ENCODE measurements at regions not wholly inside any gene's neighbourhood (a gene's known extent, or its start where the extent isn't known, plus 50 kb on each side); places are given as distances from the start of the nearest gene placed in this dataset.

- no peak overlapping the region for H4K8ac ChIP-seq (ENCODE audit: low read depth in 2 of 2, low read length in 2 of 2)
- H3K9ac ChIP-seq (ENCODE audit: low read depth, low read length) = no peak overlapping the region
- dilution Hi-C loops (cut with HindIII; ENCODE audit: low sequenced_read_pairs, unreplicated experiment) (no loop called here), intact Hi-C loops (cut with micrococcal nuclease) (no loop called here), in situ Hi-C loops (cut with MboI; ENCODE audit: low sequenced_read_pairs) (no loop called here)
- H3K14ac ChIP-seq (replicated peaks; ENCODE audit: low read depth, low read length) = no peak overlapping the region
- no peak overlapping the region for H4K91ac ChIP-seq (ENCODE audit: insufficient read depth, low read depth, low read length)
- H3K4me3 ChIP-seq (ENCODE audit: insufficient read depth, low read depth, low read length) = no peak overlapping the region
- H3K36me3 ChIP-seq (ENCODE audit: control insufficient read depth, insufficient read depth, low read length) = no peaks in the 10 kb centered on the region
- ChIA-PET CTCF (no interaction called here), POLR2A (ENCODE audit: unreplicated experiment) (no interaction called here)
- H2BK15ac ChIP-seq (ENCODE audit: low read depth, low read length) = no peak overlapping the region
- H3K4me2 ChIP-seq (ENCODE audit: low read depth, low read length) = no peak overlapping the region
- H4K20me1 ChIP-seq (ENCODE audit: insufficient read depth, low read length) = no peaks in the 10 kb centered on the region
- no peaks in the 10 kb centered on the region for H3K27me3 ChIP-seq (ENCODE audit: control insufficient read depth, insufficient read depth, low read length)
- no peaks in the 10 kb centered on the region for H3K9me3 ChIP-seq (ENCODE audit: control insufficient read depth, insufficient read depth, low read length)
- no CpG with 5 or more reads among the region's 6 CpGs for WGBS, 2 experiments (ENCODE audit: extremely low coverage in 2 of 2, insufficient read length in 1 of 2)
- H3K27ac ChIP-seq (ENCODE audit: insufficient read depth, low read length) = no peak overlapping the region
- no peak overlapping the region for H3K18ac ChIP-seq (ENCODE audit: low read depth, low read length)
- TF ChIP-seq CEBPB (IDR thresholded peaks at IDR 0.05; ENCODE audit: low read depth, low read length) (peak; percentile 29; the same call in 1 of the 2 replicates), BHLHE40 (IDR thresholded peaks at IDR 0.05; ENCODE audit: low read depth, low read length) (peak; percentile 74), RCOR1 (IDR thresholded peaks at IDR 0.05; ENCODE audit: insufficient replicate concordance, low read length) (no peak), FOS (IDR thresholded peaks at IDR 0.05; ENCODE audit: low read depth, low read length) (peak; percentile 53)
- BruUV-seq (replicated peaks) = no TSS peak
- no peaks in the 10 kb centered on the region for H3K9me1 ChIP-seq (ENCODE audit: insufficient read depth, low read length)
- DNase-seq = peak; percentile 75
- no peak overlapping the region for H2BK20ac ChIP-seq (ENCODE audit: low read depth, low read length)
- no peak overlapping the region for H4K5ac ChIP-seq (ENCODE audit: low read depth, low read length)
- H2AK5ac ChIP-seq (ENCODE audit: low read depth, low read length) = no peak overlapping the region
- H2BK120ac ChIP-seq (ENCODE audit: low read depth, low read length) = no peak overlapping the region
- H3K4me1 ChIP-seq (ENCODE audit: control insufficient read depth, insufficient read depth, low read length) = no peaks in the 10 kb centered on the region; the same call in 1 of the 2 replicates
- no peak overlapping the region for H2AK9ac ChIP-seq (replicated peaks; ENCODE audit: low read depth, low read length, poor library complexity)
- no peaks in the 10 kb centered on the region for H3K79me1 ChIP-seq (ENCODE audit: low read depth in 1 of 2, low read length in 2 of 2)
- ATAC-seq (ENCODE audit: low read depth) = peak; percentile 46; the same call in 1 of the 2 replicates
- H2BK5ac ChIP-seq (ENCODE audit: low read depth, low read length, poor library complexity, severe bottlenecking) = no peak overlapping the region
- no peak overlapping the region for H2AFZ ChIP-seq (replicated peaks; ENCODE audit: low read length, poor library complexity)
- H3K23ac ChIP-seq (ENCODE audit: low read depth, low read length) = no peak overlapping the region
- H3K56ac ChIP-seq (ENCODE audit: extremely low read depth, insufficient read depth, low read length) = no peak overlapping the region
- H3K4ac ChIP-seq (ENCODE audit: low read depth, low read length) = no peak overlapping the region
These were observed 524.2 kb upstream of the TCF4 start for GRCh38 chr18:56112013-56112749.

All from IMR-90 (cell line).